Prostate gland (tissue), 2 donors: ENCODE measurements at regions not wholly inside any gene's neighbourhood (a gene's known extent, or its start where the extent isn't known, plus 50 kb on each side); places are given as distances from the start of the nearest gene placed in this dataset.

Experiments used
- POLR2A ChIP-seq: fragments of 450-650 bp; IDR thresholded peaks from one replicate; pipeline ENCODE4 v1.6.1; 2016; ENCODE audit warnings: antibody characterized with exemption, mild to moderate bottlenecking
- TF ChIP-seq, protein P1 (sequence below), 4 experiments: fragments of 200-600 bp in 2 of 4; fragments of 450-650 bp in 2 of 4; sonication (generic) in 2 of 4; IDR thresholded peaks; 1 replicate in 3 of 4; 2 replicates in 1 of 4; pipeline ENCODE4 v1.5.1; 2016 to 2019; ENCODE audit warnings: antibody characterized with exemption in 4 of 4, mild to moderate bottlenecking in 2 of 4, moderate library complexity in 2 of 4

GRCh38 chr7:42350801-42351200, 113.8 kb upstream of the GLI3 start:
- TF ChIP-seq, protein P1, sequence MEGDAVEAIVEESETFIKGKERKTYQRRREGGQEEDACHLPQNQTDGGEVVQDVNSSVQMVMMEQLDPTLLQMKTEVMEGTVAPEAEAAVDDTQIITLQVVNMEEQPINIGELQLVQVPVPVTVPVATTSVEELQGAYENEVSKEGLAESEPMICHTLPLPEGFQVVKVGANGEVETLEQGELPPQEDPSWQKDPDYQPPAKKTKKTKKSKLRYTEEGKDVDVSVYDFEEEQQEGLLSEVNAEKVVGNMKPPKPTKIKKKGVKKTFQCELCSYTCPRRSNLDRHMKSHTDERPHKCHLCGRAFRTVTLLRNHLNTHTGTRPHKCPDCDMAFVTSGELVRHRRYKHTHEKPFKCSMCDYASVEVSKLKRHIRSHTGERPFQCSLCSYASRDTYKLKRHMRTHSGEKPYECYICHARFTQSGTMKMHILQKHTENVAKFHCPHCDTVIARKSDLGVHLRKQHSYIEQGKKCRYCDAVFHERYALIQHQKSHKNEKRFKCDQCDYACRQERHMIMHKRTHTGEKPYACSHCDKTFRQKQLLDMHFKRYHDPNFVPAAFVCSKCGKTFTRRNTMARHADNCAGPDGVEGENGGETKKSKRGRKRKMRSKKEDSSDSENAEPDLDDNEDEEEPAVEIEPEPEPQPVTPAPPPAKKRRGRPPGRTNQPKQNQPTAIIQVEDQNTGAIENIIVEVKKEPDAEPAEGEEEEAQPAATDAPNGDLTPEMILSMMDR (IDR thresholded peaks at IDR 0.05): no peak
- no peak for TF ChIP-seq POLR2A
